ENCODE measurements at regions not wholly inside any gene's neighbourhood (a gene's known extent, or its start where the extent isn't known, plus 50 kb on each side); places are given as distances from the start of the nearest gene placed in this dataset.
A peak's percentile ranks its signal among the peaks of the same experiment; 100 is the strongest.

DNA sequence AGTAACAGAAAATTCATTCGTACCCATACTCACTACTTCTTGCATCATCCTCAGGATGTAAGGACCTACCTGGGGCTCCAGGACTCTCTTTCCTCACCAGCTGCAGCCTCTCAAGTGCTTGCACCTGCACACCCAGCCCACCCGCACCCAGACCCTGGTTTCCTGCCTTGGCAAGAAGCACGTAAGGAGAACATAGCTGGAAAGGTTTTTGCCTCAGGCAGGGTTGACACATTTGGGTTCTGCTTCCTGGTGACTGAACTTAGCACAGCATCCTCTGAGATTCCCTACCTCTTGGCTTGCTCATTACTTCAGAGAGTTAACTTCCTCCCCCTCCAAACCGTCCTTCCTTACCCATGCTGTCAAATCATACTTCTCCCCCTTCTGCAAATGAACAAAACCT lies 556.9 kb downstream of the CD83 start:
- no peak for ATAC-seq
- CTCF ChIA-PET, result no interaction called here
- H3K27ac ChIP-seq (ENCODE audit: control insufficient read depth, insufficient read depth), result no peak overlapping the region

DNA sequence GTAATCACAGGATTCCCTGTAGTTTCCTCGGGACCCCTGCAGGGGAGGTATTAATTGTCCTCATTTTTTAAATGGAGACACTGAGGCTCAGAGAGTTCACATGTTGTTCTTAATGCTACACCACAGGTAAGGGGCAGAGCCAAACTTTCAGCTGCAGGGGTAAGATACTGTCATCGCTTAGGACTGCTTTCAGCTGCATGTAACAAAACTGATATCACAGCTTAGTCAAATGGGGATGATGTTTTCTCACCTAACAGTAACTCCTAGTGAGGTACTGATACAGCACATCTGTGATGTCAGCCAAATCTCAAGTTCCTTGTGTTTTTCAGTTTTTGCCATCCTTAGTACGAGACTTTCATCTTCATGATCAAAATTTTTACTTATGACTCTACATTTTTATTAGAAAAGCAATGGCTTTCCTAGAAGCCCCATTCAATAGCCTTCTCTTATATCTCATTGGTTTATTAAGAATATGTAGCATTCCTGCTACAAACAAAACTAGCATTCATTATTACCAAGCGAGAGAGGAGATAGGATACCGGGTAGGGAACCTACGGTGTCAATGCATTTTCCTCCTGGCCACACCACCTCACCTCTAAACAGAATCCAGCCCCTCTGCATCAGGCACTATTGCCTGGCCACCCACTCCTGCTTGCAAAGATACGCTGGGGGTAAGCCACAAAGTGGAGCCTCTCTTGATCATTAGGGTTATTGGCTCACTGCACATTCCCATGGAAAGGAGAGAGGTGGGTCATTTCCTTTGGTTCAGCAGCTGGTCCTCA lies 557.5 kb downstream of the CD83 start:
- ChIA-PET CTCF (no interaction called here), SMC1A (ENCODE audit: uncharacterized antibody, unreplicated experiment) (no interaction called here), RAD21 (ENCODE audit: unreplicated experiment) (no interaction called here), POLR2A (no interaction called here)
- Histone ChIP-seq H3K4me2 (ENCODE audit: control insufficient read depth, insufficient read depth) (no peak overlapping the region), H3K9me3 (replicated peaks; ENCODE audit: control insufficient read depth, insufficient read depth, low read length) (no peaks in the 10 kb centered on the region), H3K27ac (ENCODE audit: control insufficient read depth, insufficient read depth) (no peak overlapping the region), H4K20me1 (ENCODE audit: control insufficient read depth, insufficient read depth) (no peaks in the 10 kb centered on the region), H3K4me3 (no peak overlapping the region), H2AFZ (ENCODE audit: control insufficient read depth, low read depth, low read length) (no peak overlapping the region), H3K9ac (ENCODE audit: control insufficient read depth, insufficient read depth, low read length) (no peak overlapping the region), H3K27me3 (replicated peaks in 1 of 2; ENCODE audit: control insufficient read depth in 2 of 2, insufficient read depth in 2 of 2, low read length in 1 of 2) (no peaks in the 10 kb centered on the region; a peak in 2 of 4 replicates), H3K79me2 (ENCODE audit: control insufficient read depth, insufficient read depth, low read length) (no peaks in the 10 kb centered on the region), H3K4me1 (ENCODE audit: control insufficient read depth, insufficient read depth, low read length) (no peaks in the 10 kb centered on the region), H3K36me3 (ENCODE audit: control insufficient read depth in 2 of 2, insufficient read depth in 2 of 2, low read length in 1 of 2) (no peaks in the 10 kb centered on the region)
- DNase-seq (ENCODE audit: low read depth, low spot score) (no peak), ATAC-seq (peak; percentile 68), FAIRE-seq (no peak)
- WGBS (ENCODE audit: insufficient coverage, insufficient replicate concordance, low lambda C conversion rate, missing lambda C conversion rate), result 78% methylated on average over 7 of the region's 7 CpGs
- BruUV-seq (replicated peaks), result no TSS peak
- intact Hi-C loops (cut with micrococcal nuclease; ENCODE audit: unreplicated experiment), result no loop called here
- in situ Hi-C loops (cut with MboI), result no loop called here
- TF ChIP-seq SIN3A (IDR thresholded peaks at IDR 0.05; ENCODE audit: low read depth, low read length) (no peak), KAT2A (conservative IDR thresholded peaks at IDR 0.05; ENCODE audit: control insufficient read depth, low read depth, low read length) (no peak), POLR2AphosphoS5 (IDR thresholded peaks at IDR 0.05; ENCODE audit: low read length) (no peak), SUZ12 (IDR thresholded peaks at IDR 0.05; ENCODE audit: unreplicated experiment) (no peak), SMARCA5 (IDR thresholded peaks at IDR 0.05) (no peak)
- TF ChIP-seq, protein P1, sequence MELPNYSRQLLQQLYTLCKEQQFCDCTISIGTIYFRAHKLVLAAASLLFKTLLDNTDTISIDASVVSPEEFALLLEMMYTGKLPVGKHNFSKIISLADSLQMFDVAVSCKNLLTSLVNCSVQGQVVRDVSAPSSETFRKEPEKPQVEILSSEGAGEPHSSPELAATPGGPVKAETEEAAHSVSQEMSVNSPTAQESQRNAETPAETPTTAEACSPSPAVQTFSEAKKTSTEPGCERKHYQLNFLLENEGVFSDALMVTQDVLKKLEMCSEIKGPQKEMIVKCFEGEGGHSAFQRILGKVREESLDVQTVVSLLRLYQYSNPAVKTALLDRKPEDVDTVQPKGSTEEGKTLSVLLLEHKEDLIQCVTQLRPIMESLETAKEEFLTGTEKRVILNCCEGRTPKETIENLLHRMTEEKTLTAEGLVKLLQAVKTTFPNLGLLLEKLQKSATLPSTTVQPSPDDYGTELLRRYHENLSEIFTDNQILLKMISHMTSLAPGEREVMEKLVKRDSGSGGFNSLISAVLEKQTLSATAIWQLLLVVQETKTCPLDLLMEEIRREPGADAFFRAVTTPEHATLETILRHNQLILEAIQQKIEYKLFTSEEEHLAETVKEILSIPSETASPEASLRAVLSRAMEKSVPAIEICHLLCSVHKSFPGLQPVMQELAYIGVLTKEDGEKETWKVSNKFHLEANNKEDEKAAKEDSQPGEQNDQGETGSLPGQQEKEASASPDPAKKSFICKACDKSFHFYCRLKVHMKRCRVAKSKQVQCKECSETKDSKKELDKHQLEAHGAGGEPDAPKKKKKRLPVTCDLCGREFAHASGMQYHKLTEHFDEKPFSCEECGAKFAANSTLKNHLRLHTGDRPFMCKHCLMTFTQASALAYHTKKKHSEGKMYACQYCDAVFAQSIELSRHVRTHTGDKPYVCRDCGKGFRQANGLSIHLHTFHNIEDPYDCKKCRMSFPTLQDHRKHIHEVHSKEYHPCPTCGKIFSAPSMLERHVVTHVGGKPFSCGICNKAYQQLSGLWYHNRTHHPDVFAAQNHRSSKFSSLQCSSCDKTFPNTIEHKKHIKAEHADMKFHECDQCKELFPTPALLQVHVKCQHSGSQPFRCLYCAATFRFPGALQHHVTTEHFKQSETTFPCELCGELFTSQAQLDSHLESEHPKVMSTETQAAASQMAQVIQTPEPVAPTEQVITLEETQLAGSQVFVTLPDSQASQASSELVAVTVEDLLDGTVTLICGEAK (IDR thresholded peaks at IDR 0.05; ENCODE audit: borderline replicate concordance), result no peak
- TF ChIP-seq, protein P2, sequence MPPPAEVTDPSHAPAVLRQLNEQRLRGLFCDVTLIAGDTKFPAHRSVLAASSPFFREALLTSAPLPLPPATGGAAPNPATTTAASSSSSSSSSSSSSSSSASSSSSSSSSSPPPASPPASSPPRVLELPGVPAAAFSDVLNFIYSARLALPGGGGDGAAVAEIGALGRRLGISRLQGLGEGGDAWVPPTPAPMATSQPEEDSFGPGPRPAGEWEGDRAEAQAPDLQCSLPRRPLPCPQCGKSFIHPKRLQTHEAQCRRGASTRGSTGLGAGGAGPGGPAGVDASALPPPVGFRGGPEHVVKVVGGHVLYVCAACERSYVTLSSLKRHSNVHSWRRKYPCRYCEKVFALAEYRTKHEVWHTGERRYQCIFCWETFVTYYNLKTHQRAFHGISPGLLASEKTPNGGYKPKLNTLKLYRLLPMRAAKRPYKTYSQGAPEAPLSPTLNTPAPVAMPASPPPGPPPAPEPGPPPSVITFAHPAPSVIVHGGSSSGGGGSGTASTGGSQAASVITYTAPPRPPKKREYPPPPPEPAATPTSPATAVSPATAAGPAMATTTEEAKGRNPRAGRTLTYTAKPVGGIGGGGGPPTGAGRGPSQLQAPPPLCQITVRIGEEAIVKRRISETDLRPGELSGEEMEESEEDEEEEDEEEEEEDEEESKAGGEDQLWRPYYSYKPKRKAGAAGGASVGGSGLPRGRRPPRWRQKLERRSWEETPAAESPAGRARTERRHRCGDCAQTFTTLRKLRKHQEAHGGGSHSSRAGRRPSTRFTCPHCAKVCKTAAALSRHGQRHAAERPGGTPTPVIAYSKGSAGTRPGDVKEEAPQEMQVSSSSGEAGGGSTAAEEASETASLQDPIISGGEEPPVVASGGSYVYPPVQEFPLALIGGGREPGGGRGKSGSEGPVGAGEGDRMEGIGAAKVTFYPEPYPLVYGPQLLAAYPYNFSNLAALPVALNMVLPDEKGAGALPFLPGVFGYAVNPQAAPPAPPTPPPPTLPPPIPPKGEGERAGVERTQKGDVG (CRISPR knock-in tag; IDR thresholded peaks at IDR 0.05), result no peak

More for the DNA sequence above, 556.9 kb downstream of the CD83 start:
- ChIA-PET SMC1A (ENCODE audit: uncharacterized antibody, unreplicated experiment) (no interaction called here), RAD21 (ENCODE audit: unreplicated experiment) (no interaction called here), POLR2A (no interaction called here)
- Histone ChIP-seq H3K4me2 (ENCODE audit: control insufficient read depth, insufficient read depth) (no peak overlapping the region), H3K4me3 (no peak overlapping the region), H3K79me2 (ENCODE audit: control insufficient read depth, insufficient read depth, low read length) (no peaks in the 10 kb centered on the region), H2AFZ (ENCODE audit: control insufficient read depth, low read depth, low read length) (no peak overlapping the region), H3K27me3 (replicated peaks in 1 of 2; ENCODE audit: control insufficient read depth in 2 of 2, insufficient read depth in 2 of 2, low read length in 1 of 2) (peaks cover 0 to 2% of the 10 kb centered on the region in 2 experiments; a peak in 2 of 4 replicates), H3K4me1 (ENCODE audit: control insufficient read depth, insufficient read depth, low read length) (no peaks in the 10 kb centered on the region), H4K20me1 (ENCODE audit: control insufficient read depth, insufficient read depth) (no peaks in the 10 kb centered on the region), H3K9ac (ENCODE audit: control insufficient read depth, insufficient read depth, low read length) (no peak overlapping the region), H3K36me3 (ENCODE audit: control insufficient read depth in 2 of 2, insufficient read depth in 2 of 2, low read length in 1 of 2) (no peaks in the 10 kb centered on the region), H3K9me3 (replicated peaks; ENCODE audit: control insufficient read depth, insufficient read depth, low read length) (no peaks in the 10 kb centered on the region)
- FAIRE-seq (no peak), DNase-seq (ENCODE audit: low read depth, low spot score) (no peak)
- 49% methylated on average over 4 of the region's 4 CpGs for WGBS (ENCODE audit: insufficient coverage, insufficient replicate concordance, low lambda C conversion rate, missing lambda C conversion rate)
- no TSS peak for BruUV-seq (replicated peaks)
- in situ Hi-C loops (cut with MboI), result no loop called here
- TF ChIP-seq GABPA (IDR thresholded peaks at IDR 0.05; ENCODE audit: low read depth), result no peak
- intact Hi-C loops (cut with micrococcal nuclease; ENCODE audit: unreplicated experiment), result no loop called here

All from GM12878 (cell line).